CD14-positive monocyte (primary cell): ENCODE measurements at regions not wholly inside any gene's neighbourhood (a gene's known extent, or its start where the extent isn't known, plus 50 kb on each side); places are given as distances from the start of the nearest gene placed in this dataset.

Experiments
- DNase-seq, 3 donors: peaks; one replicate each; pipeline ENCODE4 v3.0.0-alpha.2; 2011 to 2022
- H2AFZ ChIP-seq: 2 replicates; pipeline ENCODE4 v1.6.0; 2012; ENCODE audit warnings: mild to moderate bottlenecking, low read depth, low read length, inconsistent platforms; ENCODE audit not compliant: insufficient read depth, poor library complexity, severe bottlenecking
- H3K27ac ChIP-seq, 2 donors: 1 replicate in 1 of 2; 2 replicates in 1 of 2; pipeline ENCODE4 v1.5.1; 2012 to 2013; ENCODE audit warnings: low read length in 2 of 2, control low read depth in 1 of 2, inconsistent platforms in 1 of 2, low read depth in 1 of 2, mild to moderate bottlenecking in 1 of 2
- H3K27me3 ChIP-seq, 2 donors: one replicate each; pipeline versions ENCODE4 v1.6.0 to v1.6.1; 2011 to 2013; ENCODE audit warnings: low read length in 2 of 2; ENCODE audit not compliant: control insufficient read depth in 2 of 2, insufficient read depth in 2 of 2
- H3K36me3 ChIP-seq, 2 donors: replicated peaks in 1 of 2; 1 replicate in 1 of 2; 2 replicates in 1 of 2; pipeline versions ENCODE4 v1.5.1 to v1.6.1; 2012 to 2013; ENCODE audit warnings: low read length in 2 of 2, control low read depth in 1 of 2, inconsistent platforms in 1 of 2, mild to moderate bottlenecking in 1 of 2; ENCODE audit not compliant: insufficient read depth in 2 of 2, control insufficient read depth in 1 of 2
- H3K4me1 ChIP-seq, 2 donors: 1 replicate in 1 of 2; 2 replicates in 1 of 2; pipeline versions ENCODE4 v1.5.1 to v1.6.1; 2012 to 2013; ENCODE audit warnings: low read length in 2 of 2, control low read depth in 1 of 2, inconsistent platforms in 1 of 2, mild to moderate bottlenecking in 1 of 2, moderate library complexity in 1 of 2; ENCODE audit not compliant: insufficient read depth in 2 of 2, control insufficient read depth in 1 of 2
- H3K4me2 ChIP-seq: replicated peaks from 2 replicates; pipeline ENCODE3; 2012; ENCODE audit warnings: low read length, moderate library complexity, mild to moderate bottlenecking; ENCODE audit not compliant: poor library complexity, severe bottlenecking; ENCODE audit errors: extremely low read depth
- H3K4me3 ChIP-seq, 3 experiments: fragments of 200-600 bp in 1 of 3; sonication (generic) in 1 of 3; replicated peaks in 1 of 3; 1 replicate in 2 of 3; 2 replicates in 1 of 3; pipeline ENCODE4 v1.5.1; 2011 to 2013; ENCODE audit warnings: low read length in 3 of 3, mild to moderate bottlenecking in 3 of 3, control low read depth in 2 of 3, low read depth in 2 of 3, inconsistent platforms in 1 of 3, moderate library complexity in 1 of 3
- H3K79me2 ChIP-seq: 2 replicates; pipeline ENCODE4 v1.6.0; 2012; ENCODE audit warnings: mild to moderate bottlenecking, control low read depth, inconsistent platforms, low read length, moderate library complexity; ENCODE audit not compliant: insufficient read depth
- H3K9ac ChIP-seq: 2 replicates; pipeline ENCODE4 v1.6.0; 2017; ENCODE audit warnings: low read length, mild to moderate bottlenecking; ENCODE audit not compliant: insufficient read depth, poor library complexity, severe bottlenecking
- H3K9me3 ChIP-seq, 2 donors: replicated peaks in 1 of 2; 1 replicate in 1 of 2; 2 replicates in 1 of 2; pipeline versions ENCODE4 v1.5.1 to v1.6.1; 2012 to 2013; ENCODE audit warnings: low read length in 2 of 2, control low read depth in 1 of 2; ENCODE audit not compliant: control insufficient read depth in 1 of 2, insufficient read depth in 1 of 2
- H4K20me1 ChIP-seq: 2 replicates; pipeline ENCODE4 v1.6.0; 2012; ENCODE audit warnings: mild to moderate bottlenecking, low read length, control low read depth, moderate library complexity; ENCODE audit not compliant: insufficient read depth
- H3K27ac Mint-ChIP-seq, 7 donors: one replicate each; pipeline ENCODE4 v1.8.0; 2020; ENCODE audit warnings: mild to moderate bottlenecking in 7 of 7, mixed read lengths in 7 of 7, moderate library complexity in 6 of 7, inconsistent platforms in 2 of 7
- H3K27me3 Mint-ChIP-seq, 3 donors: one replicate each; pipeline ENCODE4 v1.8.0; 2021 to 2022; ENCODE audit warnings: low read depth in 3 of 3, mild to moderate bottlenecking in 3 of 3, mixed read lengths in 3 of 3, moderate library complexity in 3 of 3, inconsistent platforms in 1 of 3
- H3K36me3 Mint-ChIP-seq, 2 donors: one replicate each; pipeline ENCODE4 v1.8.0; 2020; ENCODE audit warnings: mixed read lengths in 2 of 2, inconsistent platforms in 1 of 2, mild to moderate bottlenecking in 1 of 2
- H3K4me1 Mint-ChIP-seq: one replicate; pipeline ENCODE4 v1.8.0; 2020; ENCODE audit warnings: mild to moderate bottlenecking, mixed read lengths
- H3K4me3 Mint-ChIP-seq, 2 donors: one replicate each; pipeline ENCODE4 v1.8.0; 2020; ENCODE audit warnings: mild to moderate bottlenecking in 2 of 2, mixed read lengths in 2 of 2, moderate library complexity in 1 of 2
- H3K9me3 Mint-ChIP-seq, 7 donors: one replicate each; pipeline ENCODE4 v1.8.0; 2020 to 2022; ENCODE audit warnings: mixed read lengths in 7 of 7, mild to moderate bottlenecking in 6 of 7, moderate library complexity in 6 of 7, inconsistent platforms in 2 of 7
- CTCF ChIP-seq: fragments of 200-600 bp; IDR thresholded peaks from one replicate; pipeline ENCODE4 v1.8.0; 2022; ENCODE audit warnings: antibody characterized with exemption, mild to moderate bottlenecking
- WGBS: methylation state at CpG from one replicate; pipeline ENCODE4 v1.1.5; 2013; ENCODE audit warnings: missing lambda C conversion rate; ENCODE audit not compliant: insufficient coverage; 5-methylcytosine and 5-hydroxymethylcytosine counted together
- intact Hi-C, 2 donors: fragments of 100-400 bp; cut with micrococcal nuclease; formaldehyde crosslinking; loops; one replicate each; pipeline versions ENCODE4 v1.15.0 to v1.15.1; 2023

DNA sequence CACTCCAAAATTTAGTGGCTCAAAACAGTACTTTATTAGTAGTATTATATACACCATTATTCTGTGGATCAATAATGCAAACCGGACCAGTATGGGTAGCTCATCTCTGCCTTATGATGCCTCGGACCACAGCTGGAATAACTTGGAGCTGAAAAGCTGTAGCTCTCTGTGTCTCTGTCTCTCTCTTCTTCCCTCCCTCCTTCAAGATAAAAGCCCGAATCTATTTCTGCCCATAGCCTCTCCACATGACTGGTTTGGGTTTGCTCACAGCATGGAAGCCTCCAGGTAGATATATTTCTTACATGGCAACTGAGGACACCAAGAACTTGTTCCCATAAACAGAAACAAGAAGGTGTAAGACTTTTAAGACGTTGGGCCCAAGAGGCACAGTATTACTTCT is 147.5 kb upstream of the TBCA start:
- Histone ChIP-seq H3K4me2 (no peak overlapping the region), H3K4me1 (no peaks in the 10 kb centered on the region), H4K20me1 (no peaks in the 10 kb centered on the region), H2AFZ (no peak overlapping the region), H3K9me3 (no peaks in the 10 kb centered on the region), H3K27me3 (peaks cover 0 to 3% of the 10 kb centered on the region in 2 donors), H3K27ac (no peak overlapping the region), H3K79me2 (no peaks in the 10 kb centered on the region), H3K9ac (no peak overlapping the region), H3K36me3 (no peaks in the 10 kb centered on the region), H3K4me3 (no peak overlapping the region)
- H3K36me3 Mint-ChIP-seq, result no peaks in the 10 kb centered on the region
- no peak for DNase-seq
- no peak overlapping the region for H3K27ac Mint-ChIP-seq
- H3K9me3 Mint-ChIP-seq, result no peaks in the 10 kb centered on the region
- H3K4me3 Mint-ChIP-seq, result no peak overlapping the region
- TF ChIP-seq CTCF, result no peak
- H3K4me1 Mint-ChIP-seq, result no peaks in the 10 kb centered on the region
- H3K27me3 Mint-ChIP-seq, result peaks cover 3 to 6% (median 4%) of the 10 kb centered on the region in 3 donors
- WGBS, result 80% methylated on average over 1 of the region's 4 CpGs
- intact Hi-C loops, result no loop called here

- H3K9me3 ChIP-seq, result no peaks in the 10 kb centered on the region
- no peak overlapping the region for H3K9ac ChIP-seq
- no peaks in the 10 kb centered on the region for H3K36me3 ChIP-seq
- no peaks in the 10 kb centered on the region for H3K27me3 ChIP-seq
- no peak overlapping the region for H3K27ac ChIP-seq
- H2AFZ ChIP-seq, result no peak overlapping the region
- Mint-ChIP-seq H3K27me3 (peaks cover 1 to 4% (median 2%) of the 10 kb centered on the region in 3 donors), H3K9me3 (peaks cover 0 to 3% (median 0%) of the 10 kb centered on the region in 7 donors), H3K27ac (no peak overlapping the region), H3K4me1 (no peaks in the 10 kb centered on the region), H3K4me3 (no peak overlapping the region), H3K36me3 (no peaks in the 10 kb centered on the region)
- WGBS, result 100% methylated on average over 4 of the region's 4 CpGs
- H3K4me2 ChIP-seq, result no peak overlapping the region
- H3K4me3 ChIP-seq, result no peak overlapping the region
- no peaks in the 10 kb centered on the region for H4K20me1 ChIP-seq
- no peak for DNase-seq
- no peak for TF ChIP-seq CTCF
- intact Hi-C loops, result no loop called here
- no peaks in the 10 kb centered on the region for H3K79me2 ChIP-seq
- H3K4me1 ChIP-seq, result no peaks in the 10 kb centered on the region
Observed at GRCh38 chr5:77921094-77921768, 145.1 kb upstream of the TBCA start.
